H1 (cell line): ENCODE measurements at regions not wholly inside any gene's neighbourhood (a gene's known extent, or its start where the extent isn't known, plus 50 kb on each side); places are given as distances from the start of the nearest gene placed in this dataset.

ENCODE experiments used
- CTCF ChIA-PET: fragments of 300-600 bp; sonication (Branson Sonifier 250); formaldehyde crosslinking; loops from one replicate; lab custom pipeline; 2021; ENCODE audit not compliant: partially characterized antibody; lab: Charles Lee
- POLR2A ChIA-PET: fragments of 300-600 bp; sonication (Branson Sonifier 250); formaldehyde crosslinking; loops from one replicate; lab custom pipeline; 2021; ENCODE audit warnings: inconsistent platforms; ENCODE audit not compliant: partially characterized antibody; lab: Charles Lee
- DNase-seq, 2 experiments: peaks; one replicate each; pipeline versions ENCODE4 v3.0.0 to v3.0.0-alpha.2; 2010 to 2022; ENCODE audit warnings: low spot score in 2 of 2, low read depth in 1 of 2, mixed read lengths in 1 of 2
- FAIRE-seq: peaks from 2 replicates; lab custom pipeline; 2011; peaks lifted over from hg19 to GRCh38; lab: Jason Lieb, UNC
- H2AFZ ChIP-seq: 2 replicates; pipeline ENCODE4 v1.8.1; 2012; ENCODE audit warnings: low read length, inconsistent platforms
- H2AK5ac ChIP-seq: 2 replicates; pipeline ENCODE4 v1.6.1; 2013; ENCODE audit warnings: low read depth, low read length
- H2BK120ac ChIP-seq: replicated peaks from 2 replicates; pipeline ENCODE3; 2013; ENCODE audit warnings: low read depth, low read length, inconsistent platforms
- H2BK12ac ChIP-seq: 2 replicates; pipeline ENCODE4 v1.6.1; 2013; ENCODE audit warnings: low read depth, low read length
- H2BK15ac ChIP-seq: 2 replicates; pipeline ENCODE4 v1.6.1; 2013; ENCODE audit warnings: low read length
- H2BK20ac ChIP-seq: 2 replicates; pipeline ENCODE4 v1.6.1; 2013; ENCODE audit warnings: low read length
- H2BK5ac ChIP-seq: 2 replicates; pipeline ENCODE4 v1.6.1; 2013; ENCODE audit warnings: low read depth, low read length
- H3K14ac ChIP-seq: 2 replicates; pipeline ENCODE4 v1.6.1; 2013; ENCODE audit warnings: inconsistent platforms; ENCODE audit not compliant: insufficient read length
- H3K18ac ChIP-seq: 2 replicates; pipeline ENCODE4 v1.6.1; 2013; ENCODE audit warnings: low read length; ENCODE audit errors: extremely low read depth
- H3K23ac ChIP-seq: 2 replicates; pipeline ENCODE4 v1.6.1; 2013; ENCODE audit warnings: inconsistent platforms; ENCODE audit not compliant: insufficient read length
- H3K23me2 ChIP-seq: 2 replicates; pipeline ENCODE4 v1.6.1; 2013; ENCODE audit warnings: low read depth, low read length
- H3K27ac ChIP-seq: 2 replicates; pipeline ENCODE4 v1.6.1; 2011; ENCODE audit warnings: low read depth, low read length, inconsistent platforms
- H3K27me3 ChIP-seq, 4 experiments: replicated peaks in 1 of 4; 1 replicate in 1 of 4; 2 replicates in 3 of 4; pipeline versions ENCODE4 v1.6.1 to v1.8.1; 2011 to 2013; ENCODE audit warnings: low read length in 3 of 4, mild to moderate bottlenecking in 3 of 4, inconsistent platforms in 2 of 4, mixed read lengths in 2 of 4, moderate library complexity in 1 of 4; ENCODE audit not compliant: control insufficient read depth in 3 of 4, insufficient read depth in 3 of 4; ENCODE audit errors: extremely low read depth in 1 of 4
- H3K36me3 ChIP-seq, 4 experiments: 2 replicates each; pipeline versions ENCODE4 v1.6.1 to v1.8.1; 2011 to 2013; ENCODE audit warnings: mild to moderate bottlenecking in 4 of 4, low read length in 3 of 4, moderate library complexity in 2 of 4, control low read depth in 1 of 4, inconsistent platforms in 1 of 4; ENCODE audit not compliant: insufficient read depth in 4 of 4, control insufficient read depth in 2 of 4
- H3K4ac ChIP-seq: replicated peaks from 2 replicates; pipeline ENCODE3; 2013; ENCODE audit warnings: low read length, low read depth, mixed read lengths, inconsistent platforms; ENCODE audit not compliant: insufficient read length
- H3K4me1 ChIP-seq, 4 experiments: replicated peaks in 1 of 4; 1 replicate in 1 of 4; 2 replicates in 3 of 4; pipeline versions ENCODE4 v1.6.1 to v1.8.1; 2011 to 2013; ENCODE audit warnings: low read length in 3 of 4, inconsistent platforms in 2 of 4, mixed read lengths in 1 of 4; ENCODE audit not compliant: insufficient read depth in 4 of 4, control insufficient read depth in 3 of 4
- H3K4me2 ChIP-seq, 2 experiments: 2 replicates each; pipeline versions ENCODE4 v1.6.1 to v1.8.1; 2011 to 2013; ENCODE audit warnings: low read depth in 2 of 2, low read length in 2 of 2, control low read depth in 1 of 2, inconsistent platforms in 1 of 2, mild to moderate bottlenecking in 1 of 2; ENCODE audit not compliant: insufficient read depth in 1 of 2
- H3K4me3 ChIP-seq, 4 experiments: fragments of 200-600, 300-600 bp in 1 of 4; sonication (generic), shearing (Covaris generic), sonication (Bioruptor Twin) in 1 of 4; 2 replicates each; pipeline versions ENCODE4 v1.5.1 to v1.8.1; 2011 to 2016; ENCODE audit warnings: low read length in 4 of 4, low read depth in 3 of 4, control low read depth in 2 of 4, inconsistent platforms in 2 of 4, mild to moderate bottlenecking in 2 of 4, mixed read lengths in 1 of 4, moderate library complexity in 1 of 4; ENCODE audit not compliant: insufficient read depth in 2 of 4; ENCODE audit errors: extremely low read depth in 1 of 4
- H3K56ac ChIP-seq: replicated peaks from 2 replicates; pipeline ENCODE3; 2013; ENCODE audit warnings: low read depth, mild to moderate bottlenecking, mixed read lengths, low read length, inconsistent platforms; ENCODE audit not compliant: insufficient read length
- H3K79me1 ChIP-seq: 2 replicates; pipeline ENCODE4 v1.6.1; 2013; ENCODE audit warnings: low read depth, low read length, control low read depth
- H3K79me2 ChIP-seq, 2 experiments: 2 replicates each; pipeline versions ENCODE4 v1.6.1 to v1.8.1; 2012 to 2013; ENCODE audit warnings: low read length in 2 of 2, mild to moderate bottlenecking in 2 of 2, inconsistent platforms in 1 of 2; ENCODE audit not compliant: insufficient read depth in 2 of 2, control insufficient read depth in 1 of 2
- H3K9ac ChIP-seq, 4 experiments: replicated peaks in 1 of 4; 1 replicate in 1 of 4; 2 replicates in 3 of 4; pipeline versions ENCODE4 v1.6.1 to v1.8.1; 2011 to 2013; ENCODE audit warnings: low read depth in 3 of 4, low read length in 3 of 4, control low read depth in 2 of 4, mild to moderate bottlenecking in 2 of 4, moderate library complexity in 2 of 4, inconsistent platforms in 1 of 4; ENCODE audit errors: extremely low read depth in 1 of 4
- H3K9me3 ChIP-seq, 2 experiments: 2 replicates each; pipeline versions ENCODE4 v1.6.1 to v1.8.1; 2012 to 2013; ENCODE audit warnings: mild to moderate bottlenecking in 2 of 2, moderate library complexity in 2 of 2, control low read depth in 1 of 2, inconsistent platforms in 1 of 2, low read depth in 1 of 2, low read length in 1 of 2, mixed read lengths in 1 of 2; ENCODE audit not compliant: insufficient read depth in 2 of 2
- H4K20me1 ChIP-seq, 2 experiments: replicated peaks in 1 of 2; 2 replicates each; pipeline versions ENCODE3 to v1.8.1; 2011 to 2013; ENCODE audit warnings: inconsistent platforms in 2 of 2, low read length in 2 of 2, mild to moderate bottlenecking in 1 of 2; ENCODE audit not compliant: insufficient read depth in 2 of 2, control insufficient read depth in 1 of 2
- H4K5ac ChIP-seq: 2 replicates; pipeline ENCODE4 v1.6.1; 2013; ENCODE audit warnings: low read length, low read depth, mixed read lengths, inconsistent platforms; ENCODE audit not compliant: insufficient read length
- H4K8ac ChIP-seq: 2 replicates; pipeline ENCODE4 v1.8.0; 2013; ENCODE audit warnings: mild to moderate bottlenecking, moderate library complexity, low read length, inconsistent platforms; ENCODE audit not compliant: insufficient read depth; ENCODE audit errors: extremely low read depth
- H4K91ac ChIP-seq: replicated peaks from 2 replicates; pipeline ENCODE3; 2013; ENCODE audit warnings: low read length, mixed read lengths, inconsistent platforms; ENCODE audit not compliant: insufficient read length
- BACH1 ChIP-seq: IDR thresholded peaks from 2 replicates; pipeline ENCODE4 v1.6.1; 2012; ENCODE audit warnings: low read length, improper control_type of control experiment
- CBX5 ChIP-seq: fragments of 300-800, 300-1000 bp; sonication (generic); IDR thresholded peaks from 2 replicates; pipeline ENCODE4 v1.7.1; 2016; ENCODE audit warnings: antibody characterized with exemption, low read length, low read depth
- CHD2 ChIP-seq: IDR thresholded peaks from 2 replicates; pipeline ENCODE4 v1.6.1; 2012; ENCODE audit warnings: low read length, improper control_type of control experiment
- EGR1 ChIP-seq: IDR thresholded peaks from 2 replicates; pipeline ENCODE4 v1.6.1; 2011; ENCODE audit warnings: low read depth, low read length, borderline replicate concordance
- JUND ChIP-seq: IDR thresholded peaks from 2 replicates; pipeline ENCODE4 v1.6.1; 2011; ENCODE audit warnings: mild to moderate bottlenecking, improper control_type of control experiment, low read length
- MAX ChIP-seq: IDR thresholded peaks from 2 replicates; pipeline ENCODE4 v1.6.1; 2012; ENCODE audit warnings: inconsistent platforms
- NANOG ChIP-seq: IDR thresholded peaks from 2 replicates; pipeline ENCODE4 v1.6.1; 2011; ENCODE audit warnings: low read length, low read depth, mild to moderate bottlenecking, inconsistent platforms; ENCODE audit not compliant: insufficient read depth, poor library complexity, severe bottlenecking
- SIX5 ChIP-seq: IDR thresholded peaks from 2 replicates; pipeline ENCODE4 v1.6.1; 2011; ENCODE audit warnings: mild to moderate bottlenecking, low read depth, low read length
- SP1 ChIP-seq: IDR thresholded peaks from 2 replicates; pipeline ENCODE4 v1.6.1; 2011; ENCODE audit warnings: low read depth, low read length
- SP4 ChIP-seq: IDR thresholded peaks from 2 replicates; pipeline ENCODE4 v1.6.1; 2012; ENCODE audit warnings: low read length, inconsistent platforms
- TBP ChIP-seq: IDR thresholded peaks from 2 replicates; pipeline ENCODE4 v1.6.1; 2011; ENCODE audit warnings: low read depth, low read length, improper control_type of control experiment
- USF2 ChIP-seq: IDR thresholded peaks from 2 replicates; pipeline ENCODE4 v1.6.1; 2011; ENCODE audit warnings: low read length, improper control_type of control experiment
- WGBS, 2 experiments: shearing (Covaris generic) in 1 of 2; methylation state at CpG; one replicate each; pipeline versions ENCODE4 v1.1.6 to v1.1.7; 2013 to 2015; ENCODE audit warnings: low lambda C conversion rate in 2 of 2, mixed read lengths in 2 of 2, inconsistent platforms in 1 of 2, low coverage in 1 of 2, missing lambda C conversion rate in 1 of 2; ENCODE audit not compliant: insufficient replicate concordance in 2 of 2, insufficient coverage in 1 of 2, insufficient read length in 1 of 2; ENCODE audit errors: extremely low coverage in 1 of 2, missing lambda C conversion rate in 1 of 2; 5-methylcytosine and 5-hydroxymethylcytosine counted together

- WGBS, 2 experiments: 96% methylated on average over 4 of the region's 4 CpGs; no CpG with 5 or more reads in 1 of the 2 experiments
- H3K4me2 ChIP-seq: no peak overlapping the region
- FAIRE-seq (no peak), DNase-seq (no peak)
- H3K4ac ChIP-seq: no peak overlapping the region
- H3K9ac ChIP-seq: no peak overlapping the region
- H4K20me1 ChIP-seq: no peaks in the 10 kb centered on the region
- H2BK20ac ChIP-seq: no peak overlapping the region
- H3K9me3 ChIP-seq: no peaks in the 10 kb centered on the region
- H2BK120ac ChIP-seq: no peak overlapping the region
- no peaks in the 10 kb centered on the region for H3K27me3 ChIP-seq
- no peak overlapping the region for H2BK15ac ChIP-seq
- ChIA-PET CTCF (interaction anchor here (0.8 to 1.2 kb wide), 2 partner anchors 11 to 728 kb away, joined by 3 read pairs; no protein-coding TSS in a partner anchor), POLR2A (no interaction called here)
- no peak overlapping the region for H2BK12ac ChIP-seq
- H3K23ac ChIP-seq: no peak overlapping the region
- no peaks in the 10 kb centered on the region for H3K79me2 ChIP-seq
- no peak overlapping the region for H2BK5ac ChIP-seq
- no peak overlapping the region for H3K56ac ChIP-seq
- H3K14ac ChIP-seq: no peak overlapping the region
- no peak overlapping the region for H4K5ac ChIP-seq
- no peaks in the 10 kb centered on the region for H3K36me3 ChIP-seq
- no peaks in the 10 kb centered on the region for H3K4me1 ChIP-seq
- no peak overlapping the region for H3K27ac ChIP-seq
- H3K4me3 ChIP-seq: no peak overlapping the region
- TF ChIP-seq BACH1 (no peak), MAX (no peak), TBP (no peak), JUND (no peak), EGR1 (no peak), SP4 (no peak), NANOG (no peak), CHD2 (no peak), CBX5 (no peak), USF2 (no peak), SP1 (no peak), SIX5 (no peak)
- H4K8ac ChIP-seq: no peak overlapping the region
- no peaks in the 10 kb centered on the region for H3K79me1 ChIP-seq
- H3K23me2 ChIP-seq: no peaks in the 10 kb centered on the region
- no peak overlapping the region for H2AK5ac ChIP-seq
- no peak overlapping the region for H4K91ac ChIP-seq
- no peak overlapping the region for H3K18ac ChIP-seq
- no peak overlapping the region for H2AFZ ChIP-seq
Observed at GRCh38 chrX:12042615-12043014, 95.7 kb upstream of the FRMPD4 start.
